HepG2 (cell line): ENCODE measurements at regions not wholly inside any gene's neighbourhood (a gene's known extent, or its start where the extent isn't known, plus 50 kb on each side); places are given as distances from the start of the nearest gene placed in this dataset.

Experiments used
- ATAC-seq: fragments of 200-7000 bp; cut with Tn5 transposase; 3 replicates; pipeline ENCODE4 v1.9.1; 2020; ENCODE audit warnings: mild to moderate bottlenecking, moderate library complexity
- BruUV-seq: library from RNA; stranded (reverse); fragments of 400-500 nt; replicated peaks from 2 replicates; lab custom pipeline; 2021; lab: Mats Ljungman, UMichigan
- CTCF ChIA-PET: fragments of 300-600 bp; formaldehyde crosslinking; extraction: SDS; loops from one replicate; lab custom pipeline; 2021; ENCODE audit warnings: low total read pairs, inconsistent platforms, low intra/inter-chr PET ratio; lab: Yijun Ruan, JAX
- POLR2A ChIA-PET: fragments of 350-600 bp; sonication (Branson Sonifier 250); formaldehyde crosslinking; loops from one replicate; lab custom pipeline; 2020; ENCODE audit warnings: antibody characterized with exemption, inconsistent platforms; lab: Yijun Ruan, JAX
- DNase-seq: peaks from one replicate; pipeline ENCODE4 v3.0.0-alpha.2; 2015; ENCODE audit warnings: low spot score
- FAIRE-seq: peaks from 3 replicates; lab custom pipeline; 2011; peaks lifted over from hg19 to GRCh38; lab: Jason Lieb, UNC
- H2AFZ ChIP-seq: one replicate; pipeline ENCODE4 v1.6.1; 2011; ENCODE audit warnings: low read length, inconsistent platforms
- H3K27ac ChIP-seq: fragments of 300-600 bp; 3 replicates; pipeline ENCODE4 v1.8.0; 2011; ENCODE audit warnings: mixed run types, mild to moderate bottlenecking, mixed read lengths, low read length, inconsistent platforms; ENCODE audit not compliant: insufficient read depth; ENCODE audit errors: extremely low read length
- H3K27me3 ChIP-seq, 2 experiments: fragments of 200-600 bp in 1 of 2; 2 replicates in 1 of 2; 3 replicates in 1 of 2; pipeline versions ENCODE4 v1.6.0 to v1.8.0; 2011; ENCODE audit warnings: low read length in 2 of 2, mild to moderate bottlenecking in 2 of 2, moderate library complexity in 2 of 2, inconsistent platforms in 1 of 2; ENCODE audit not compliant: insufficient read depth in 2 of 2, control insufficient read depth in 1 of 2
- H3K36me3 ChIP-seq, 2 experiments: fragments of 200-600 bp in 1 of 2; replicated peaks in 1 of 2; 2 replicates in 1 of 2; 3 replicates in 1 of 2; pipeline versions ENCODE4 v1.5.1 to v1.8.0; 2011; ENCODE audit warnings: low read length in 2 of 2, inconsistent platforms in 1 of 2; ENCODE audit not compliant: insufficient read depth in 2 of 2, control insufficient read depth in 1 of 2
- H3K4me1 ChIP-seq: 2 replicates; pipeline ENCODE4 v1.5.1; 2012; ENCODE audit warnings: low read length, inconsistent platforms; ENCODE audit not compliant: insufficient read depth
- H3K4me2 ChIP-seq: 2 replicates; pipeline ENCODE4 v1.6.0; 2011; ENCODE audit warnings: low read depth, low read length, inconsistent platforms
- H3K4me3 ChIP-seq, 3 experiments: fragments of 200-600 bp in 1 of 3; sonication (generic), shearing (Covaris generic) in 1 of 3; replicated peaks in 1 of 3; 2 replicates each; pipeline ENCODE4 v1.5.1; 2011 to 2016; ENCODE audit warnings: low read length in 3 of 3, inconsistent platforms in 2 of 3, low read depth in 2 of 3, mild to moderate bottlenecking in 2 of 3, control low read depth in 1 of 3, mixed read lengths in 1 of 3; ENCODE audit not compliant: insufficient read depth in 1 of 3
- H3K79me2 ChIP-seq: one replicate; pipeline ENCODE4 v1.6.1; 2011; ENCODE audit warnings: low read length, inconsistent platforms; ENCODE audit not compliant: insufficient read depth
- H3K9ac ChIP-seq: 2 replicates; pipeline ENCODE4 v1.6.0; 2011; ENCODE audit warnings: mild to moderate bottlenecking, low read depth, low read length, inconsistent platforms; ENCODE audit not compliant: insufficient read depth
- H3K9me3 ChIP-seq: 2 replicates; pipeline ENCODE4 v1.5.1; 2012; ENCODE audit warnings: mild to moderate bottlenecking, low read length
- H4K20me1 ChIP-seq: 2 replicates; pipeline ENCODE4 v1.6.0; 2011; ENCODE audit warnings: inconsistent platforms, mild to moderate bottlenecking, low read length, moderate library complexity; ENCODE audit not compliant: insufficient read depth
- ARHGAP35 ChIP-seq: sonication (generic); formaldehyde crosslinking; IDR thresholded peaks from 2 replicates; pipeline ENCODE4 v1.9.0; 2022; ENCODE audit warnings: mild to moderate bottlenecking, inconsistent platforms, moderate library complexity, missing genetic modification reagents, borderline replicate concordance
- GABPB1 ChIP-seq: IDR thresholded peaks from 2 replicates; pipeline ENCODE4 v1.6.1; 2016; ENCODE audit warnings: mild to moderate bottlenecking, missing genetic modification reagents, moderate library complexity, missing compliant biosample characterization
- HOXA3 ChIP-seq: sonication (generic); formaldehyde crosslinking; IDR thresholded peaks from 2 replicates; pipeline ENCODE4 v1.5.0; 2020; ENCODE audit warnings: missing genetic modification reagents
- NFE2 ChIP-seq: sonication (generic); formaldehyde crosslinking; IDR thresholded peaks from 2 replicates; pipeline ENCODE4 v1.4.0; 2020; ENCODE audit warnings: missing genetic modification reagents
- XBP1 ChIP-seq: sonication (generic); formaldehyde crosslinking; IDR thresholded peaks from 2 replicates; pipeline ENCODE4 v1.5.0; 2020; ENCODE audit warnings: missing genetic modification reagents
- ZFP90 ChIP-seq: sonication (generic); formaldehyde crosslinking; IDR thresholded peaks from 2 replicates; pipeline ENCODE4 v1.8.0; 2022; ENCODE audit warnings: missing genetic modification reagents, mild to moderate bottlenecking, inconsistent platforms, borderline replicate concordance
- ZNF12 ChIP-seq: sonication (generic); formaldehyde crosslinking; IDR thresholded peaks from 2 replicates; pipeline ENCODE4 v1.5.0; 2020; ENCODE audit warnings: missing genetic modification reagents
- ZNF451 ChIP-seq: sonication (generic); formaldehyde crosslinking; IDR thresholded peaks from 2 replicates; pipeline ENCODE4 v1.5.0; 2020; ENCODE audit warnings: mild to moderate bottlenecking, missing genetic modification reagents
- ZNF546 ChIP-seq: sonication (generic); formaldehyde crosslinking; conservative IDR thresholded peaks from 2 replicates; pipeline ENCODE4 v1.8.1; 2023; ENCODE audit warnings: mild to moderate bottlenecking, missing genetic modification reagents
- WGBS: methylation state at CpG from one replicate; pipeline ENCODE4 v1.1.6; 2017; ENCODE audit warnings: low lambda C conversion rate; 5-methylcytosine and 5-hydroxymethylcytosine counted together
- in situ Hi-C: cut with HindIII; loops from 2 replicates; pipeline ENCODE4 v1.10.0; 2017; ENCODE audit warnings: low pct_unique_long_range_greater_than_20kb; ENCODE audit not compliant: extremely low pct_ligation_motif_present
- intact Hi-C: fragments of 100-400 bp; cut with micrococcal nuclease; formaldehyde crosslinking; loops from one replicate; pipeline ENCODE4 v1.10.0; 2022; ENCODE audit not compliant: unreplicated experiment
- TF ChIP-seq, protein P1 (sequence below): IDR thresholded peaks from 2 replicates; pipeline ENCODE4 v1.6.1; 2012; ENCODE audit warnings: low read depth, low read length, improper control_type of control experiment
- TF ChIP-seq, protein P2 (sequence below): IDR thresholded peaks from 2 replicates; pipeline ENCODE4 v1.6.1; 2016
- TF ChIP-seq, protein P3 (sequence below): sonication (generic); formaldehyde crosslinking; IDR thresholded peaks from 2 replicates; pipeline ENCODE4 v1.8.0; 2022; ENCODE audit warnings: mild to moderate bottlenecking, missing genetic modification reagents, borderline replicate concordance
- TF ChIP-seq, protein P4 (sequence below): sonication (generic); formaldehyde crosslinking; IDR thresholded peaks from 2 replicates; pipeline ENCODE4 v1.4.0; 2020; ENCODE audit warnings: low read depth, mild to moderate bottlenecking, missing genetic modification reagents

DNA sequence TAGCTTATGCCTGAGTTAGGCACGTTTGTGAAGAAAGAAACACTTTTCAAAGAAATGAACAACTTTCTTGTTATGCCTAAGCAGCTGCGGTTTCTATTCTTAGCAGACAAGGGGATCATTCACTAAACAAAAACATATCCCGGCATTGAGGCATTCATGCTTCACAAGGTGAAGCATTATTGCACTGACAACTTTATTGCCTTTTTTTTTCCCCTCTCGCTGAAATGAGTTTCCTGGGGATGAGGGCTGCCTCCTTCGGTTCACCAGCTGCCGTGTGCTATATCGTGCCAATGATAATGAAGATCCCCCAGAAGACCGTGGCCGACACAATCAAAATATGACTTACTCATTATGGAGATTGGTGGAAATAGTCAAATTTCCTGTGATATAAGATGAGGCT, 288.2 kb upstream of the ST6GAL2 start:
- Histone ChIP-seq H3K4me3 (no peak overlapping the region), H3K79me2 (no peaks in the 10 kb centered on the region), H2AFZ (no peak overlapping the region), H3K4me1 (no peaks in the 10 kb centered on the region), H3K36me3 (no peaks in the 10 kb centered on the region), H3K4me2 (no peak overlapping the region), H3K27ac (no peak overlapping the region), H3K9ac (no peak overlapping the region), H3K9me3 (no peaks in the 10 kb centered on the region), H3K27me3 (no peaks in the 10 kb centered on the region), H4K20me1 (no peaks in the 10 kb centered on the region)
- no TSS peak for BruUV-seq
- ATAC-seq = no peak
- WGBS = 32% methylated on average over 9 of the region's 9 CpGs
- TF ChIP-seq ZFP90 (CRISPR knock-in tag) (no peak), NFE2 (no peak), ZNF546 (CRISPR knock-in tag) (no peak), ZNF12 (CRISPR knock-in tag) (no peak), ZNF451 (CRISPR knock-in tag) (no peak), ARHGAP35 (CRISPR knock-in tag) (no peak), HOXA3 (CRISPR knock-in tag) (no peak), GABPB1 (no peak), XBP1 (CRISPR knock-in tag) (no peak)
- TF ChIP-seq, protein P1, sequence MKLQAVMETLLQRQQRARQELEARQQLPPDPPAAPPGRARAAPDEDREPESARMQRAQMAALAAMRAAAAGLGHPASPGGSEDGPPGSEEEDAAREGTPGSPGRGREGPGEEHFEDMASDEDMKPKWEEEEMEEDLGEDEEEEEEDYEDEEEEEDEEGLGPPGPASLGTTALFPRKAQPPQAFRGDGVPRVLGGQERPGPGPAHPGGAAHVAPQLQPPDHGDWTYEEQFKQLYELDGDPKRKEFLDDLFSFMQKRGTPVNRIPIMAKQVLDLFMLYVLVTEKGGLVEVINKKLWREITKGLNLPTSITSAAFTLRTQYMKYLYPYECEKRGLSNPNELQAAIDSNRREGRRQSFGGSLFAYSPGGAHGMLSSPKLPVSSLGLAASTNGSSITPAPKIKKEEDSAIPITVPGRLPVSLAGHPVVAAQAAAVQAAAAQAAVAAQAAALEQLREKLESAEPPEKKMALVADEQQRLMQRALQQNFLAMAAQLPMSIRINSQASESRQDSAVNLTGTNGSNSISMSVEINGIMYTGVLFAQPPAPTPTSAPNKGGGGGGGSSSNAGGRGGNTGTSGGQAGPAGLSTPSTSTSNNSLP = no peak
- TF ChIP-seq, protein P2, sequence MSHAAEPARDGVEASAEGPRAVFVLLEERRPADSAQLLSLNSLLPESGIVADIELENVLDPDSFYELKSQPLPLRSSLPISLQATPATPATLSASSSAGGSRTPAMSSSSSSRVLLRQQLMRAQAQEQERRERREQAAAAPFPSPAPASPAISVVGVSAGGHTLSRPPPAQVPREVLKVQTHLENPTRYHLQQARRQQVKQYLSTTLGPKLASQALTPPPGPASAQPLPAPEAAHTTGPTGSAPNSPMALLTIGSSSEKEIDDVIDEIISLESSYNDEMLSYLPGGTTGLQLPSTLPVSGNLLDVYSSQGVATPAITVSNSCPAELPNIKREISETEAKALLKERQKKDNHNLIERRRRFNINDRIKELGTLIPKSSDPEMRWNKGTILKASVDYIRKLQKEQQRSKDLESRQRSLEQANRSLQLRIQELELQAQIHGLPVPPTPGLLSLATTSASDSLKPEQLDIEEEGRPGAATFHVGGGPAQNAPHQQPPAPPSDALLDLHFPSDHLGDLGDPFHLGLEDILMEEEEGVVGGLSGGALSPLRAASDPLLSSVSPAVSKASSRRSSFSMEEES = no peak
- TF ChIP-seq, protein P3, sequence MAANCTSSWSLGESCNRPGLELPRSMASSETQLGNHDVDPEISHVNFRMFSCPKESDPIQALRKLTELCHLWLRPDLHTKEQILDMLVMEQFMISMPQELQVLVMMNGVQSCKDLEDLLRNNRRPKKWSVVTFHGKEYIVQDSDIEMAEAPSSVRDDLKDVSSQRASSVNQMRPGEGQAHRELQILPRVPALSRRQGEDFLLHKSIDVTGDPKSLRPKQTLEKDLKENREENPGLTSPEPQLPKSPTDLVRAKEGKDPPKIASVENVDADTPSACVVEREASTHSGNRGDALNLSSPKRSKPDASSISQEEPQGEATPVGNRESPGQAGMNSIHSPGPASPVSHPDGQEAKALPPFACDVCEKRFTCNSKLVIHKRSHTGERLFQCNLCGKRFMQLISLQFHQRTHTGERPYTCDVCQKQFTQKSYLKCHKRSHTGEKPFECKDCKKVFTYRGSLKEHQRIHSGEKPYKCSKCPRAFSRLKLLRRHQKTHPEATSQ = no peak
- TF ChIP-seq, protein P4, sequence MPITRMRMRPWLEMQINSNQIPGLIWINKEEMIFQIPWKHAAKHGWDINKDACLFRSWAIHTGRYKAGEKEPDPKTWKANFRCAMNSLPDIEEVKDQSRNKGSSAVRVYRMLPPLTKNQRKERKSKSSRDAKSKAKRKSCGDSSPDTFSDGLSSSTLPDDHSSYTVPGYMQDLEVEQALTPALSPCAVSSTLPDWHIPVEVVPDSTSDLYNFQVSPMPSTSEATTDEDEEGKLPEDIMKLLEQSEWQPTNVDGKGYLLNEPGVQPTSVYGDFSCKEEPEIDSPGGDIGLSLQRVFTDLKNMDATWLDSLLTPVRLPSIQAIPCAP = no peak
- in situ Hi-C loops (no loop called here), intact Hi-C loops (no loop called here)
- FAIRE-seq = no peak
- ChIA-PET CTCF (no interaction called here), POLR2A (no interaction called here)
- DNase-seq = no peak
